GM18868 (cell line): ENCODE measurements at regions not wholly inside any gene's neighbourhood (a gene's known extent, or its start where the extent isn't known, plus 50 kb on each side); places are given as distances from the start of the nearest gene placed in this dataset.
A peak's percentile ranks its signal among the peaks of the same experiment; 100 is the strongest.
"Not testable (repeated sequence)": the region's sequence is repeated elsewhere in the genome, so short reads cannot be mapped to it uniquely, and the experiment has no call there.

Experiments used
- ATAC-seq: cut with Tn5 transposase; IDR thresholded peaks from one replicate; pipeline ENCODE4 v1.9.1; 2021; ENCODE audit warnings: mild to moderate bottlenecking, moderate library complexity; ENCODE audit not compliant: unreplicated experiment

GRCh38 chr12:91896286-91897024, 249.2 kb downstream of the BTG1 start:
- ATAC-seq, result no peak

DNA sequence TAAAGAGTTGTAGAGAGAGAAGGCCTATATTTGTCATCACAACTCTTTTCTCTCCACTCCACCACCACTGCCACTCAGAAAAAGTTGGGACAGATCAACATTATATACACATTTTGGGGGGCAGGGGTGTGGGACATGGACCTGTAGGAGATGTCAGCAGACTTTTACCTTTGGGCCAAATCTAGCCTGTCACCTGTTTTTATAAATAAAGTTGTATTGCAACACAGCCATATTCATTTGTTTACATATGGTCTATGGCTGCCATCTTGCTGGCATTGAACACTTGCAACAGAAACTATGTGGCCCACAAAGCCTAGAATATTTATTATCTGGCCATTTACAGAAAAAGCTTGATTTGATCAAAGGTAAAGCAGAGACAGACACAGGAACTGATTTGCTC, 250.7 kb downstream of the BTG1 start:
- no peak for ATAC-seq

DNA sequence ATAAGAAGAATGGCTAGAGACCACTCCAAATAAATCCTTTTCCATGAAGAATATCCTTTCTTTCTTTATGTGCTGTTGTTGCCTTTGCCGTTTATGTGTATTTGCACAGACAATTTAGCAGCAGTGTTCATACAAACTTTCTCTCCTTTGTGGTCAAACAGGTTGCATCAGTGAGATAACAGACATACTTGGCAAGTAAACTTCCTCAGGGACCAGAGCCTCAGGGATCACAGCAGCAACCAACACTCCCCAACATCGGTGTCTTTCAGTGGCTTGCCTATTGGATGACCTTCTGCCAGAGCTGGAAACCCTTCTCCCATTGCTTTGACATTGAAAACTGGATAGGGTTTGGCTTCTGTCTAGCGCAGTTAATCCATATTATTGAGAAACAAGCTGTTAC, 252.2 kb downstream of the BTG1 start:
- ATAC-seq, result no peak

- ATAC-seq, result no peak
These were observed 253.4 kb downstream of the BTG1 start for GRCh38 chr12:91892081-91892855.

- no peak for ATAC-seq
These were observed 254.9 kb downstream of the BTG1 start for GRCh38 chr12:91890742-91891141.

DNA sequence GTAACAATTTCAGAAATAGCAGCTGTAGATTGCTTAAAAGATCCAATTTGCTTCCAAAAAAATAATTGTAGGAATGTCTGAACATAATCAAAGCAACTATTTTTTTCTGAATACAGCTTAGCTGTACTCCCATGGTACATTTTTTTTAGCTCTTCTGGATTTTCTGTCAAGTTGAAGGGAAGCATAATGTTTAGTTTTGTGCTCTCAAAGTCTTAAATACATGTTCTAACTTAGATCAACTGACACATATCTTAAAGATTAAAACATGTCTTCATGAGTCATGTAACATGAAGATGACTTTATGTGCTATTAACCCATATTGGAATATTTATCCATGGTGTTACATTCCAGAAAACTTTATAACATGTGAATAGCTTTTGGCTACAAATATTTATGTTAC, 255.7 kb downstream of the BTG1 start:
- no peak for ATAC-seq

DNA sequence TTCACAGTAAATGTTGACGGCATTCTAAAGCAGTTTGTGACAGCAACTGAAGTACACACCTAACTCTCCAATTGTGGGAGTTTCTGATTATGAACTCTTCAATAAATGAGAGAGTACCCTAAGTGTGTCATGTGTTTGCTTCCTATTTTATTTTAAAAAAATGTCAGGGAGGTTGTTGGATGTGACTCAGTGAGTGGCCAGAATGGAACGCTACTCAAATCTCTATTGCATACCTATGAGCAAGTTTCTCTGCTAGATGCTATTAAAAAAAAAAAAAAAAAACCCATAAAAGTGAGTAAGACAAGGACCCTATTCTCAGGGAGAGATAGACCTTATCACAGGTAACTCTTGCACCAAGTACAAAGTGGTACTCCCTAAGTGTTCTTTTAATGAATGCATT, 256.6 kb downstream of the BTG1 start:
- ATAC-seq, result no peak

DNA sequence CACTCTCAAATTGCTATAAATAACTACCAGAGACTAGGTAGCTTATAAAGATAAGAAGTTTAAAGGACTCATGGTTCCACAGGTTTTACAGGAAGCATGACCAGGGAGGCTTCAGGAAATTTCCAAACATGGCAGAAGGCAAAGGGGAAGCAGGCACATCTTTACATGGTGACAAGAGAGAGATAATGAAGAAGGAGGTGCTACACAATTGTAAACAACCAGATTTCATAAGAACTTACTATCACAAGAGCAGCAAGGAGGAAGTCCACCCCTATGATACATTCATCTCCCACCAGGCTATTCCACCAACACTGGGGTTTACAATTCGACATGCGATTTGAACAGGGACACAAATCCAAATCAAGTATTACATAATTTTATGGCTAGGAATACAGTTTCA, 257.7 kb downstream of the BTG1 start:
- ATAC-seq, result no peak

DNA sequence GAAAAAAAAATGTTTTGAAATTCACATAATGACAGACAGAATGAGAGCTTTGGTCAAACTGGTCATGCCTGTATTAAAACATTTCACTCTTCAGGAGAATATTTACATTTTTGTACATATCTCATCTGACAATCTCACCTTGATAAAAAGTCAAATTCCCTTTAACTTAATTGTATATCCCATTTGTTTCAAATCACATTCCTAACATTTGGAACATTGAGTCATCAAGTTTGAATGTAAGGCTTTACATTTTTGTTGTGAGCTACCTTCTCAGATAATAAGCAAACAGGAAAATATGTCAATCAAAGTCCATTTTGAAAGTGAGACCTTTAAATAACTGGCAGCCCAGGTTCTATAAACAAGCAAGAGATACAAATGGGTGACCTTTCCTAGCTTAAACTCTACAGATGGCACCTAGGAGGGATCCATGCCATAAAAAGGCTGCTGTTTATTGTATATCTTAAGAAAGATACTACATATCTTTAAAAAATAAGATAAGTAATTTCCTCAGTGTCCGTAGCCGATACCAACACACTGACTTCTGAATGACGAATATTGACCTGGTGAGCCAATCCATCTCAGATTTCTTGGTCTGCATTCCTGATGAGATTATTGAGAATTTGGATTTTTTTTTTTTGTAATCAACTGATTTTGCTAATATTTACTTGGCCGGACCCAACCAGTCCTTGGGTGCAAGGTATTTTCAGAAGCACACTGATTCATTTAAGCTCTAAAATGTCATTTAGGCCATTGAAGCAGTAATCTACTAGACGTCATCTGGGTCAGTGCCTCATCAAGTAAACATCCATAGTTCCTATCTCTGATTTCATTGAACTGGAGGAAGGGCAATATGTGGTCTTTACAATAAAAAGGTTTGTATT, 259.6 kb downstream of the BTG1 start:
- ATAC-seq, result no peak

GRCh38 chr12:91884230-91884629, 261.4 kb downstream of the BTG1 start:
- ATAC-seq, result no peak

GRCh38 chr12:91883811-91884210, 261.8 kb downstream of the BTG1 start:
- ATAC-seq, result no peak

- ATAC-seq, result no peak
These were observed 262.7 kb downstream of the BTG1 start for GRCh38 chr12:91882910-91883309.

- ATAC-seq, result no peak
These were observed 265.1 kb downstream of the BTG1 start for GRCh38 chr12:91880528-91880927.

- ATAC-seq, result peak; percentile 74
These were observed 268.0 kb downstream of the BTG1 start for GRCh38 chr12:91877456-91878235.

DNA sequence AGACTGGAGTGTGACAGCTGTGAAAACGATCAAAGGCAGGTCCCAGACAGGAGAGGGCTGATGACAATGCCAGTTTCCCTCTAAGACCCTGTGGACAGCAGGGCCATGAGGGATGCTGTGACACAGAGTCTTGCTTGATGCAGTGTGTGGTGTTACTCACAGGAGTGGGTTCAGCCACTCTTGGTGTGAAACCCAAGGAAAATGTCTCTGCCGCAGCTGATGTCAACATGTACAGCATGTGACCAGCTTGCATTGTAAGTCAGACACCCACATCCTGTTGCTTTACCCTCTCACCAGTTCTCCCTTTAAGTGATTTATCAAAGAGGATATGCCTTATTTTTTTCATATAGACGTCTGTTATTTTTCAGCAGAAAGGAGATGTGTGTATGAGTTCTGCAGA, 268.6 kb downstream of the BTG1 start:
- peak; percentile 90 for ATAC-seq

- not testable (repeated sequence) for ATAC-seq
These were observed 270.0 kb downstream of the BTG1 start for GRCh38 chr12:91875671-91876070.

DNA sequence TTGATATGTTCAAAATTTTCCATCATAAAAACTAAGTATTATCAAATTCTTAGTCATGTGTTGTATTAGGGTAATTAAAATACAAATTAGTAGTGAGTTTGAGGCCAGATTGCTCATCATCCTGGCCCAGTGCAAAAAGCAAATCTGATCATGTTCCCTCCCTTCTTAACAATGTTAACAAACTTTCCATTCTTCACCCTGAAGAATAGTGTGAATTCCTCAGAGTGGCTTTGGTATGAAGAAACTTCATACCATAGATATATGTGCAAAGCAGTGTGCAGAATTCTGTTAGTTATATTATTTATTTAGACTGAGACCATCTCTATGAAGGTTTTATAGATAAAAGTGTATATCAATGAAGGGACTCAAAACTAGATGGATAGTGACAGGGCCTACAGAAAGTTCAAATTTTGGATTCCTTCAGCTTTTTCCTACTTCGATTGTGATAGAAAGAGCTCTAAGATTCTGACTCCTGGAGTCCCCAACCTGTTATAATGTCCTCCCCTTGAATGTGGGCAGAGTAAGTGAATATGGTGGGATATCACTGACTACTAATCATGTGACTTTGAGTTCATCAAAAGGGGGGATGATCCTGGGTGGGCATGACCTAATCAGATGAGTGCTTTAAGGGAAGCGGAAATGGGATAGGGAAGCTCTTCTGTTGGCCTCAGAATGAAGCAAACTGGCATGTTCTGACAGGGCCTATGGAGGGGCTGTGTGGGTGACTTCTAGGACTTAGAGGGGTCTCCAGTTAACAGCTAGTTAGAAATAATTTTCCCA, 271.4 kb downstream of the BTG1 start:
- no peak for ATAC-seq

- no peak for ATAC-seq
These were observed 273.9 kb downstream of the BTG1 start for GRCh38 chr12:91871751-91872150.

DNA sequence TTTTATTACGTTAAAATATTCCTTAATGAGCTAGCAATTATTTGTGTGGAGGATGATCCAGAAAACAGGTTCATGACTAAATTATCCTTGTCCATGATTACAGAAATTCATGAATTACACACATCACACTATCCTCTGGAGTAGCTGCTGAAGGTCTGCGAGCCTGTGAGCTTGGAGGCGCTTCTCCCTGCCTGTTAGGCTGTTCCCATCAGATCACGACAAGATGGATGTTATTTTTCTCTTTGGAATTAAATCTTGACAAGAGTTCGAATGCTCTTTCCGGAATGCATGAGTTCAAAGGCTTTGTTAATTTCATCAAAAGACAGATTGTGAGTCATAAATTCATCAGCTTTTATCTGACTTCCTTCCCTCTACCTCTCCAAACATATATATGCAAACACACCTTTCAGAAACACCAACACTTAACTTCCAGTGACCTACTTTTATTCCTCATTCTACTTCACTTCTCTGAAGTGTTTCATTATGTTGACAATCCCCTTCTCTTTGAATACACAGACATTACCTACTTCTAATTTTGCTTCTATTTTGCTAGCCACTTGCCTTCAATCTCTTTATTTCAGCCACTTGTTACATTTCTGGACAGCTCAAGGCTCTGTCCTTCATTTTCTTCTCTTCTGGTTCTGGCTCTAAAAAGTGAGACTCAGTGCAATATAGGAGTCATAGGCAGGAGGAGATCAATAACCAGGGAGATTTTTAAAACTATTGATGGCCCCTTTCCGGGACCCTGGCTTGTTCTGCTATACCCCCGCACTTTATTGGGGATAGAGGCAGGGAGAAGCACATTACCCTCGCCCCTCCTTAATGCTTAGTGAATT, 274.6 kb downstream of the BTG1 start:
- ATAC-seq, result no peak
